ENCODE measurements at regions not wholly inside any gene's neighbourhood (a gene's known extent, or its start where the extent isn't known, plus 50 kb on each side); places are given as distances from the start of the nearest gene placed in this dataset.

DNA sequence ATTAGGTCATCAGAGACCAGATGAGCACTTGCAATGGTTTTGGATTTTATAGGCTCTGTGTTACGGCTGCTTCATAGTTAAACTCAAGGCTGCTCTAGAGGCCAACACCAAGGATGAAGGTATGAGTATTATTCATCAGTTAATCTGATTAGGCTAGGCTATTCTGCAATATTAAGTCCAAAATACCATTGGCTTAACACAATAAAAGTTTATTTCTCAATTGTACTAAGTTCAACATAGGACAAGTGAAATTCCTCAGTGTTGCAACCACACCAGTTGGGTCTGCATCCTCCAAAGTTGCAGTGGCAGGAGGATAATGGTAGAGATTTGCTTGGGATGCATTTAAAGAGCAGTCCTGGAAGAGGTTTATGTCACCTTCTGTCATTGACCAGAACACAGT is 538.3 kb upstream of the CDH2 start (continued):
- no peak for TF ChIP-seq RXRA (IDR thresholded peaks at IDR 0.05; ENCODE audit: insufficient read depth, low read depth, low read length)
- TF ChIP-seq CBX8 (IDR thresholded peaks at IDR 0.05; ENCODE audit: borderline replicate concordance, low read depth, low read length), result no peak

DNA sequence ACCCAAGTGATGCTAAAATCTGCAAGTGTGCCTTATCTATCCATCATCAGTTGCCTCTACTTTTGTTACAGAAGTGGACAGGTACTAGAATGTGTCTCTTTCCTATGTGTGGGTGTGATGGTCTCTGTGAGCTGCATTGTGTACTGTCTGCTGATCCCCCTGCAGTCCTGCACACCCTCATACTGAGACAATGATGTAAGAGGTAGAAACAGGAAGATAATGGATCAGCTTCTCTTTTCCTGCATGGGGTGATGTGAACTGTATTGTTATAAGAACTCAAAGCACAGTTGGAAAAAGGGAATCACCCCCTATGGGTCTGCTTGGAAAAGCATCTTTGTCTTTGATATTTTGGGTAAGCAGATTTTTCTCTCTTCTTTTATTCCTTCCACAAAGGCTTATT is 537.6 kb upstream of the CDH2 start:
- Histone ChIP-seq H2BK120ac (replicated peaks; ENCODE audit: low read depth, low read length) (no peak overlapping the region), H3K27ac (ENCODE audit: low read depth, low read length) (no peak overlapping the region), H3K9ac (replicated peaks in 1 of 4; ENCODE audit: extremely low read depth in 1 of 4, low read depth in 3 of 4, low read length in 3 of 4) (no peak overlapping the region), H3K23me2 (ENCODE audit: low read depth, low read length) (no peaks in the 10 kb centered on the region), H2BK15ac (ENCODE audit: low read length) (no peak overlapping the region), H3K36me3 (ENCODE audit: control insufficient read depth in 2 of 4, insufficient read depth in 4 of 4, low read length in 3 of 4) (no peaks in the 10 kb centered on the region), H2BK5ac (ENCODE audit: low read depth, low read length) (no peak overlapping the region), H3K14ac (ENCODE audit: insufficient read length) (no peak overlapping the region), H3K23ac (ENCODE audit: insufficient read length) (no peak overlapping the region), H4K91ac (replicated peaks; ENCODE audit: insufficient read length, low read length) (no peak overlapping the region), H3K79me1 (ENCODE audit: low read depth, low read length) (no peaks in the 10 kb centered on the region), H2BK20ac (ENCODE audit: low read length) (no peak overlapping the region), H3K4me3 (ENCODE audit: extremely low read depth in 1 of 4, insufficient read depth in 2 of 4, low read depth in 3 of 4, low read length in 4 of 4) (no peak overlapping the region), H3K79me2 (ENCODE audit: control insufficient read depth in 1 of 2, insufficient read depth in 2 of 2, low read length in 2 of 2) (no peaks in the 10 kb centered on the region), H3K9me3 (ENCODE audit: insufficient read depth in 2 of 2, low read depth in 1 of 2, low read length in 1 of 2) (no peaks in the 10 kb centered on the region), H4K5ac (ENCODE audit: insufficient read length, low read depth, low read length) (no peak overlapping the region), H2AFZ (ENCODE audit: low read length) (no peak overlapping the region), H2AK5ac (ENCODE audit: low read depth, low read length) (no peak overlapping the region), H2BK12ac (ENCODE audit: low read depth, low read length) (no peak overlapping the region), H3K27me3 (replicated peaks in 1 of 4; ENCODE audit: control insufficient read depth in 3 of 4, extremely low read depth in 1 of 4, insufficient read depth in 3 of 4, low read length in 3 of 4) (no peaks in the 10 kb centered on the region), H3K4ac (replicated peaks; ENCODE audit: insufficient read length, low read depth, low read length) (no peak overlapping the region), H3K4me1 (replicated peaks in 1 of 4; ENCODE audit: control insufficient read depth in 3 of 4, insufficient read depth in 4 of 4, low read length in 3 of 4) (peaks cover 0 to 14% (median 4%) of the 10 kb centered on the region in 4 experiments; a peak in 3 of 7 replicates), H3K4me2 (ENCODE audit: insufficient read depth in 1 of 2, low read depth in 2 of 2, low read length in 2 of 2) (peak overlapping the region; percentile 13 to 19; a peak in 2 of 4 replicates), H3K18ac (ENCODE audit: extremely low read depth, low read length) (no peak overlapping the region), H4K20me1 (replicated peaks in 1 of 2; ENCODE audit: control insufficient read depth in 1 of 2, insufficient read depth in 2 of 2, low read length in 2 of 2) (no peaks in the 10 kb centered on the region), H4K8ac (ENCODE audit: extremely low read depth, insufficient read depth, low read length) (no peak overlapping the region), H3K56ac (replicated peaks; ENCODE audit: insufficient read length, low read depth, low read length) (no peak overlapping the region)
- TF ChIP-seq HDAC6 (IDR thresholded peaks at IDR 0.05; ENCODE audit: low read depth, low read length) (no peak), SP1 (IDR thresholded peaks at IDR 0.05; ENCODE audit: low read depth, low read length) (no peak), SP4 (IDR thresholded peaks at IDR 0.05; ENCODE audit: low read length) (no peak)
- TF ChIP-seq, protein P1, sequence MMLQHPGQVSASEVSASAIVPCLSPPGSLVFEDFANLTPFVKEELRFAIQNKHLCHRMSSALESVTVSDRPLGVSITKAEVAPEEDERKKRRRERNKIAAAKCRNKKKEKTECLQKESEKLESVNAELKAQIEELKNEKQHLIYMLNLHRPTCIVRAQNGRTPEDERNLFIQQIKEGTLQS (IDR thresholded peaks at IDR 0.05; ENCODE audit: insufficient read depth, low read depth, low read length), result no peak
- FAIRE-seq (no peak), DNase-seq (ENCODE audit: low read depth in 1 of 2, low spot score in 2 of 2) (no peak)
- CTCF ChIA-PET (ENCODE audit: partially characterized antibody), result no interaction called here
- POLR2A ChIA-PET (ENCODE audit: partially characterized antibody), result no interaction called here
